H1 (cell line): ENCODE measurements at regions not wholly inside any gene's neighbourhood (a gene's known extent, or its start where the extent isn't known, plus 50 kb on each side); places are given as distances from the start of the nearest gene placed in this dataset.

Experiments used
- CTCF ChIP-seq, 3 experiments: IDR thresholded peaks; 1 replicate in 2 of 3; 2 replicates in 1 of 3; pipeline versions ENCODE4 v1.5.1 to v1.6.1; 2011; ENCODE audit warnings: low read length in 3 of 3, mild to moderate bottlenecking in 3 of 3, inconsistent platforms in 2 of 3, low read depth in 1 of 3, moderate library complexity in 1 of 3; ENCODE audit not compliant: insufficient read depth in 1 of 3; ENCODE audit errors: control extremely low read depth in 1 of 3
- EP300 ChIP-seq, 2 experiments: IDR thresholded peaks; 1 replicate in 1 of 2; 2 replicates in 1 of 2; pipeline ENCODE4 v1.6.1; 2011 to 2012; ENCODE audit warnings: low read depth in 2 of 2, low read length in 2 of 2, mild to moderate bottlenecking in 2 of 2, borderline replicate concordance in 1 of 2, inconsistent platforms in 1 of 2, moderate library complexity in 1 of 2
- EZH2 ChIP-seq: fragments of 200-600 bp; sonication (generic); IDR thresholded peaks from 2 replicates; pipeline ENCODE4 v1.7.1; 2012; ENCODE audit warnings: low read depth, mild to moderate bottlenecking, moderate library complexity, low read length, inconsistent platforms; ENCODE audit not compliant: severe bottlenecking
- MAX ChIP-seq: IDR thresholded peaks from 2 replicates; pipeline ENCODE4 v1.6.1; 2012; ENCODE audit warnings: inconsistent platforms
- SIN3A ChIP-seq, 2 experiments: IDR thresholded peaks in 1 of 2; conservative IDR thresholded peaks in 1 of 2; 2 replicates each; pipeline ENCODE4 v1.6.1; 2011 to 2012; ENCODE audit warnings: low read length in 2 of 2, improper control_type of control experiment in 1 of 2, low read depth in 1 of 2, mild to moderate bottlenecking in 1 of 2
- USF2 ChIP-seq: IDR thresholded peaks from 2 replicates; pipeline ENCODE4 v1.6.1; 2011; ENCODE audit warnings: low read length, improper control_type of control experiment
- ZNF274 ChIP-seq: IDR thresholded peaks from 2 replicates; pipeline ENCODE4 v1.7.0; 2012; ENCODE audit warnings: low read length, borderline replicate concordance; ENCODE audit errors: extremely low read depth

GRCh38 chr11:130645843-130646197 is 197.4 kb downstream of the ADAMTS15 start:
- TF ChIP-seq SIN3A (conservative IDR thresholded peaks at IDR 0.05 in 1 of 2, IDR thresholded peaks at IDR 0.05 in 1 of 2; ENCODE audit: low read depth in 1 of 2, low read length in 2 of 2), result no peak
- TF ChIP-seq EZH2, result no peak
- TF ChIP-seq EP300 (IDR thresholded peaks at IDR 0.05; ENCODE audit: borderline replicate concordance in 1 of 2, low read depth in 2 of 2, low read length in 2 of 2), result no peak
- TF ChIP-seq ZNF274, result no peak
- no peak for TF ChIP-seq USF2
- TF ChIP-seq MAX, result no peak
- TF ChIP-seq CTCF (IDR thresholded peaks at IDR 0.05; ENCODE audit: control extremely low read depth in 1 of 3, insufficient read depth in 1 of 3, low read depth in 1 of 3, low read length in 3 of 3), result no peak
